ENCODE measurements at regions not wholly inside any gene's neighbourhood (a gene's known extent, or its start where the extent isn't known, plus 50 kb on each side); places are given as distances from the start of the nearest gene placed in this dataset.

DNA sequence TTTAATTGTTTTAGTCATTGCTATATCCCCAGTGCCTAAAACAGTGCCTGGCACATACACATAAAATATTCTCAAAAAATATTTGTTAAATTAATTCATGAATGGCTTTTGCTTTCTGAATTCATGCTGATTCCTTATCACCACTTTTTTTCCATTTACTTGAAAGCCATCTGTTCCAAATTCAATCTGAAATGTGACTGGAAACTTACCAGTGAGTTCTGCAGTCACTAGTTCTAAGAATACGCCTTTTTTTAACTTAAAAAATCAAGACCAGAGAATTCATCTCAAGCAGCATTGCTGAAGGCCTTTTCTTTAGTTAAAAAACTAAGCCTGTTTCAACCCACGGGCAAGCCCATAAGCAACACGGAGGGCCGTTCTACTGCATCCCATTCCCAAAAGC, 114.0 kb upstream of the ERCC4 start:
- TF ChIP-seq CEBPB (IDR thresholded peaks at IDR 0.05; ENCODE audit: low read depth, low read length) (no peak), MXI1 (IDR thresholded peaks at IDR 0.05; ENCODE audit: borderline replicate concordance, low read depth, low read length) (no peak), POLR2A (IDR thresholded peaks at IDR 0.05; ENCODE audit: low read depth, low read length) (no peak), RAD21 (IDR thresholded peaks at IDR 0.05; ENCODE audit: low read length) (no peak), CHD1 (IDR thresholded peaks at IDR 0.05; ENCODE audit: low read depth, low read length) (no peak), SMC3 (IDR thresholded peaks at IDR 0.05; ENCODE audit: low read depth, low read length) (no peak), NFE2L2 (IDR thresholded peaks at IDR 0.05; ENCODE audit: low read depth, low read length) (no peak), FOS (IDR thresholded peaks at IDR 0.05; ENCODE audit: low read depth, low read length) (no peak), MAFK (IDR thresholded peaks at IDR 0.05; ENCODE audit: low read depth, low read length) (no peak)
- TF ChIP-seq, protein P1, sequence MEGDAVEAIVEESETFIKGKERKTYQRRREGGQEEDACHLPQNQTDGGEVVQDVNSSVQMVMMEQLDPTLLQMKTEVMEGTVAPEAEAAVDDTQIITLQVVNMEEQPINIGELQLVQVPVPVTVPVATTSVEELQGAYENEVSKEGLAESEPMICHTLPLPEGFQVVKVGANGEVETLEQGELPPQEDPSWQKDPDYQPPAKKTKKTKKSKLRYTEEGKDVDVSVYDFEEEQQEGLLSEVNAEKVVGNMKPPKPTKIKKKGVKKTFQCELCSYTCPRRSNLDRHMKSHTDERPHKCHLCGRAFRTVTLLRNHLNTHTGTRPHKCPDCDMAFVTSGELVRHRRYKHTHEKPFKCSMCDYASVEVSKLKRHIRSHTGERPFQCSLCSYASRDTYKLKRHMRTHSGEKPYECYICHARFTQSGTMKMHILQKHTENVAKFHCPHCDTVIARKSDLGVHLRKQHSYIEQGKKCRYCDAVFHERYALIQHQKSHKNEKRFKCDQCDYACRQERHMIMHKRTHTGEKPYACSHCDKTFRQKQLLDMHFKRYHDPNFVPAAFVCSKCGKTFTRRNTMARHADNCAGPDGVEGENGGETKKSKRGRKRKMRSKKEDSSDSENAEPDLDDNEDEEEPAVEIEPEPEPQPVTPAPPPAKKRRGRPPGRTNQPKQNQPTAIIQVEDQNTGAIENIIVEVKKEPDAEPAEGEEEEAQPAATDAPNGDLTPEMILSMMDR (conservative IDR thresholded peaks at IDR 0.05; ENCODE audit: low read depth, low read length) = no peak
- TF ChIP-seq, protein P2, sequence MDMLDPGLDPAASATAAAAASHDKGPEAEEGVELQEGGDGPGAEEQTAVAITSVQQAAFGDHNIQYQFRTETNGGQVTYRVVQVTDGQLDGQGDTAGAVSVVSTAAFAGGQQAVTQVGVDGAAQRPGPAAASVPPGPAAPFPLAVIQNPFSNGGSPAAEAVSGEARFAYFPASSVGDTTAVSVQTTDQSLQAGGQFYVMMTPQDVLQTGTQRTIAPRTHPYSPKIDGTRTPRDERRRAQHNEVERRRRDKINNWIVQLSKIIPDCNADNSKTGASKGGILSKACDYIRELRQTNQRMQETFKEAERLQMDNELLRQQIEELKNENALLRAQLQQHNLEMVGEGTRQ (IDR thresholded peaks at IDR 0.05; ENCODE audit: low read depth, low read length) = no peak

Data from IMR-90 (cell line).